ENCODE measurements at regions not wholly inside any gene's neighbourhood (a gene's known extent, or its start where the extent isn't known, plus 50 kb on each side); places are given as distances from the start of the nearest gene placed in this dataset.

- DNase-seq: no peak
These were observed 119.4 kb downstream of the UQCRFS1 start for GRCh38 chr19:29093553-29093908.

GRCh38 chr19:29092712-29093552, 120.0 kb downstream of the UQCRFS1 start:
- no peak for DNase-seq

- DNase-seq: no peak
These were observed 122.0 kb downstream of the UQCRFS1 start for GRCh38 chr19:29090783-29091526.

GRCh38 chr19:29089315-29089870, 123.6 kb downstream of the UQCRFS1 start:
- no peak for DNase-seq

GRCh38 chr19:29088761-29089160, 124.2 kb downstream of the UQCRFS1 start:
- peak in 1 of 2 donors; percentile 3 for DNase-seq

GRCh38 chr19:29086646-29087045, 126.3 kb downstream of the UQCRFS1 start:
- DNase-seq: no peak

GRCh38 chr19:29086182-29086581, 126.8 kb downstream of the UQCRFS1 start:
- no peak for DNase-seq

- DNase-seq: no peak
These were observed 127.3 kb downstream of the UQCRFS1 start for GRCh38 chr19:29085630-29086029.

- no peak for DNase-seq
These were observed 127.7 kb downstream of the UQCRFS1 start for GRCh38 chr19:29085206-29085605.

GRCh38 chr19:29084266-29084665, 128.7 kb downstream of the UQCRFS1 start:
- DNase-seq: no peak

GRCh38 chr19:29083863-29084262, 129.1 kb downstream of the UQCRFS1 start:
- DNase-seq: no peak

- no peak for DNase-seq
These were observed 133.5 kb downstream of the UQCRFS1 start for GRCh38 chr19:29079356-29080032.

GRCh38 chr19:29076963-29077362, 136.0 kb downstream of the UQCRFS1 start:
- no peak for DNase-seq

GRCh38 chr19:29076161-29076560, 136.8 kb downstream of the UQCRFS1 start:
- no peak for DNase-seq

- no peak for DNase-seq
These were observed 137.8 kb downstream of the UQCRFS1 start for GRCh38 chr19:29075149-29075548.

- DNase-seq: no peak
These were observed 138.4 kb downstream of the UQCRFS1 start for GRCh38 chr19:29074579-29074978.

GRCh38 chr19:29067831-29068230, 145.1 kb downstream of the UQCRFS1 start:
- no peak for DNase-seq

GRCh38 chr19:29062475-29063435, 150.2 kb downstream of the UQCRFS1 start:
- no peak for DNase-seq

GRCh38 chr19:29060813-29061364, 152.1 kb downstream of the UQCRFS1 start:
- no peak for DNase-seq

- DNase-seq: no peak
These were observed 156.4 kb downstream of the UQCRFS1 start for GRCh38 chr19:29056535-29056934.

GRCh38 chr19:29054886-29055675, 157.9 kb downstream of the UQCRFS1 start:
- DNase-seq: no peak

Data from hippocampal formation (tissue), 2 donors.